ENCODE measurements at regions not wholly inside any gene's neighbourhood (a gene's known extent, or its start where the extent isn't known, plus 50 kb on each side); places are given as distances from the start of the nearest gene placed in this dataset.
"Not testable (repeated sequence)": the region's sequence is repeated elsewhere in the genome, so short reads cannot be mapped to it uniquely, and the experiment has no call there.

GRCh38 chr21:8757399-8758093, 1763.8 kb upstream of the TPTE start:
- H3K4me1 ChIP-seq; H3K27me3 ChIP-seq; DNase-seq; H3K36me3 ChIP-seq; H3K27ac ChIP-seq; H3K4me3 ChIP-seq; intact Hi-C loops (cut with DNase I; ENCODE audit: low total_unique reads): not testable (repeated sequence)
- 65 to 69% (median 66%) methylated on average over 14 of the region's 14 CpGs for WGBS, 5 donors
- H3K9me3 ChIP-seq, result peaks cover 10 to 52% (median 31%) of the 10 kb centered on the region in 4 donors

GRCh38 chr21:8758921-8759367, 1762.4 kb upstream of the TPTE start:
- H3K27ac ChIP-seq; H3K4me3 ChIP-seq; H3K36me3 ChIP-seq; DNase-seq; H3K27me3 ChIP-seq; intact Hi-C loops (cut with DNase I; ENCODE audit: low total_unique reads); H3K4me1 ChIP-seq: not testable (repeated sequence)
- peaks cover 10 to 65% (median 39%) of the 10 kb centered on the region in 4 donors for H3K9me3 ChIP-seq
- 81 to 84% (median 83%) methylated on average over 25 of the region's 25 CpGs for WGBS, 5 donors

GRCh38 chr21:8762241-8762640, 1759.1 kb upstream of the TPTE start:
- not testable (repeated sequence) for H3K4me1 ChIP-seq, H3K4me3 ChIP-seq
- 12 to 20% (median 15%) methylated on average over 2 of the region's 2 CpGs for WGBS, 5 donors

GRCh38 chr21:8764416-8764815, 1757.0 kb upstream of the TPTE start:
- H3K27me3 ChIP-seq; DNase-seq; H3K36me3 ChIP-seq; H3K27ac ChIP-seq; H3K4me1 ChIP-seq; H3K4me3 ChIP-seq; intact Hi-C loops (cut with DNase I; ENCODE audit: low total_unique reads): not testable (repeated sequence)
- 69 to 76% (median 72%) methylated on average over 9 of the region's 9 CpGs for WGBS, 5 donors
- H3K9me3 ChIP-seq, result peaks cover 3 to 69% (median 41%) of the 10 kb centered on the region in 4 donors

More at GRCh38 chr21:8762241-8762640, 1759.1 kb upstream of the TPTE start:
- H3K36me3 ChIP-seq; DNase-seq; intact Hi-C loops (cut with DNase I; ENCODE audit: low total_unique reads); H3K27ac ChIP-seq; H3K27me3 ChIP-seq: not testable (repeated sequence)
- peaks cover 13 to 85% (median 55%) of the 10 kb centered on the region in 4 donors for H3K9me3 ChIP-seq

GRCh38 chr21:8766142-8766541, 1755.2 kb upstream of the TPTE start:
- intact Hi-C loops (cut with DNase I; ENCODE audit: low total_unique reads); H3K4me1 ChIP-seq; H3K36me3 ChIP-seq; H3K27me3 ChIP-seq; H3K4me3 ChIP-seq; DNase-seq; H3K27ac ChIP-seq: not testable (repeated sequence)
- 48 to 57% (median 55%) methylated on average over 5 of the region's 5 CpGs for WGBS, 5 donors
- H3K9me3 ChIP-seq, result peaks cover 3 to 73% (median 35%) of the 10 kb centered on the region in 4 donors

GRCh38 chr21:8772910-8773514, 1748.4 kb upstream of the TPTE start:
- WGBS, 5 donors, result 74 to 80% (median 79%) methylated on average over 3 to 13 of the region's 13 CpGs
- peaks cover 0 to 63% (median 22%) of the 10 kb centered on the region in 4 donors for H3K9me3 ChIP-seq

GRCh38 chr21:8775591-8776215, 1745.7 kb upstream of the TPTE start:
- WGBS, 5 donors, result 52 to 73% (median 55%) methylated on average over 8 to 13 of the region's 15 CpGs
- intact Hi-C loops (cut with DNase I; ENCODE audit: low total_unique reads), result not testable (repeated sequence)

More at GRCh38 chr21:8772910-8773514, 1748.4 kb upstream of the TPTE start:
- DNase-seq; H3K27ac ChIP-seq; intact Hi-C loops (cut with DNase I; ENCODE audit: low total_unique reads); H3K4me3 ChIP-seq; H3K27me3 ChIP-seq; H3K4me1 ChIP-seq; H3K36me3 ChIP-seq: not testable (repeated sequence)

GRCh38 chr21:8777260-8777659, 1744.1 kb upstream of the TPTE start:
- DNase-seq; H3K36me3 ChIP-seq; H3K4me3 ChIP-seq; intact Hi-C loops (cut with DNase I; ENCODE audit: low total_unique reads); H3K27ac ChIP-seq; H3K4me1 ChIP-seq; H3K27me3 ChIP-seq: not testable (repeated sequence)
- peaks cover 5 to 62% (median 28%) of the 10 kb centered on the region in 4 donors for H3K9me3 ChIP-seq
- WGBS, 5 donors, result 52 to 73% (median 65%) methylated on average over 7 to 8 of the region's 8 CpGs

More at GRCh38 chr21:8775591-8776215, 1745.7 kb upstream of the TPTE start:
- not testable (repeated sequence) for H3K36me3 ChIP-seq, DNase-seq, H3K27me3 ChIP-seq, H3K27ac ChIP-seq, H3K4me1 ChIP-seq, H3K4me3 ChIP-seq
- H3K9me3 ChIP-seq, result peaks cover 5 to 69% (median 28%) of the 10 kb centered on the region in 4 donors

- H3K27me3 ChIP-seq; DNase-seq; intact Hi-C loops (cut with DNase I; ENCODE audit: low total_unique reads); H3K4me3 ChIP-seq; H3K27ac ChIP-seq; H3K4me1 ChIP-seq; H3K36me3 ChIP-seq: not testable (repeated sequence)
- WGBS, 5 donors, result 51 to 56% (median 52%) methylated on average over 9 to 11 of the region's 11 CpGs
- peaks cover 5 to 49% (median 24%) of the 10 kb centered on the region in 4 donors for H3K9me3 ChIP-seq
Observed at GRCh38 chr21:8778323-8779085, 1742.9 kb upstream of the TPTE start.

GRCh38 chr21:8812840-8813239, 1708.5 kb upstream of the TPTE start:
- H3K4me3 ChIP-seq; H3K4me1 ChIP-seq; H3K9me3 ChIP-seq; DNase-seq; H3K36me3 ChIP-seq; intact Hi-C loops (cut with DNase I; ENCODE audit: low total_unique reads); H3K27me3 ChIP-seq; H3K27ac ChIP-seq: not testable (repeated sequence)
- 65 to 76% (median 69%) methylated on average over 9 to 13 of the region's 16 CpGs for WGBS, 5 donors

- H3K9me3 ChIP-seq; H3K4me3 ChIP-seq; H3K27me3 ChIP-seq; H3K4me1 ChIP-seq; intact Hi-C loops (cut with DNase I; ENCODE audit: low total_unique reads); H3K27ac ChIP-seq; H3K36me3 ChIP-seq: not testable (repeated sequence)
- 63 to 72% (median 71%) methylated on average over 6 to 8 of the region's 8 CpGs for WGBS, 5 donors
- peak in 1 of 2 donors; percentile 26 for DNase-seq
Observed at GRCh38 chr21:8834264-8834663, 1687.1 kb upstream of the TPTE start.
